Dendritic cell treated with granulocyte-macrophage colony-stimulating factor and Interleukin-4, amounts not matched to agents 40 ng/mL and 50 ng/mL, for 4 days (primary cell): ENCODE measurements at regions not wholly inside any gene's neighbourhood (a gene's known extent, or its start where the extent isn't known, plus 50 kb on each side); places are given as distances from the start of the nearest gene placed in this dataset.
A peak's percentile ranks its signal among the peaks of the same experiment; 100 is the strongest.
"Not testable (repeated sequence)": the region's sequence is repeated elsewhere in the genome, so short reads cannot be mapped to it uniquely, and the experiment has no call there.

Experiments used
- H3K27ac Mint-ChIP-seq: one replicate; pipeline ENCODE4 v1.8.0; 2022; ENCODE audit warnings: mild to moderate bottlenecking, mixed read lengths
- H3K27me3 Mint-ChIP-seq: one replicate; pipeline ENCODE4 v1.8.0; 2022; ENCODE audit warnings: mild to moderate bottlenecking, mixed read lengths
- H3K36me3 Mint-ChIP-seq: one replicate; pipeline ENCODE4 v1.8.0; 2022; ENCODE audit warnings: low read depth, mixed read lengths
- H3K4me1 Mint-ChIP-seq: one replicate; pipeline ENCODE4 v1.8.0; 2022; ENCODE audit warnings: low read depth, mixed read lengths
- H3K4me3 Mint-ChIP-seq: one replicate; pipeline ENCODE4 v1.8.0; 2022; ENCODE audit warnings: mild to moderate bottlenecking, moderate library complexity, mixed read lengths
- H3K9me3 Mint-ChIP-seq: one replicate; pipeline ENCODE4 v1.8.0; 2022; ENCODE audit warnings: mixed read lengths
- intact Hi-C: fragments of 100-400 bp; cut with micrococcal nuclease; formaldehyde crosslinking; loops from one replicate; pipeline ENCODE4 v1.15.0; 2022

- H3K27ac Mint-ChIP-seq: no peak overlapping the region
Observed at GRCh38 chr2:21234464-21235120, 110.8 kb downstream of the TDRD15 start.

GRCh38 chr2:21239749-21240148 is 116.0 kb downstream of the TDRD15 start:
- H3K4me1 Mint-ChIP-seq, H3K36me3 Mint-ChIP-seq, H3K4me3 Mint-ChIP-seq, intact Hi-C loops, H3K9me3 Mint-ChIP-seq, H3K27me3 Mint-ChIP-seq, H3K27ac Mint-ChIP-seq: not testable (repeated sequence)

More at GRCh38 chr2:21234464-21235120, 110.8 kb downstream of the TDRD15 start:
- intact Hi-C loops: no loop called here
- Mint-ChIP-seq H3K4me1 (peaks cover 22% of the 10 kb centered on the region), H3K4me3 (no peak overlapping the region), H3K27me3 (no peaks in the 10 kb centered on the region), H3K9me3 (no peaks in the 10 kb centered on the region), H3K36me3 (no peaks in the 10 kb centered on the region)

GRCh38 chr2:21244161-21244560 is 120.4 kb downstream of the TDRD15 start:
- Mint-ChIP-seq H3K27ac (no peak overlapping the region), H3K4me1 (no peaks in the 10 kb centered on the region), H3K27me3 (no peaks in the 10 kb centered on the region), H3K36me3 (no peaks in the 10 kb centered on the region), H3K4me3 (no peak overlapping the region), H3K9me3 (no peaks in the 10 kb centered on the region)
- intact Hi-C loops: no loop called here

- Mint-ChIP-seq H3K4me3 (no peak overlapping the region), H3K9me3 (no peaks in the 10 kb centered on the region), H3K27me3 (no peaks in the 10 kb centered on the region)
Observed at GRCh38 chr2:21245565-21245964, 121.8 kb downstream of the TDRD15 start.

GRCh38 chr2:21249367-21249766 is 125.6 kb downstream of the TDRD15 start:
- H3K4me1 Mint-ChIP-seq: peaks cover 11% of the 10 kb centered on the region
- intact Hi-C loops: no loop called here
- H3K27me3 Mint-ChIP-seq: no peaks in the 10 kb centered on the region
- no peak overlapping the region for H3K4me3 Mint-ChIP-seq
- H3K9me3 Mint-ChIP-seq: no peaks in the 10 kb centered on the region
- H3K36me3 Mint-ChIP-seq: no peaks in the 10 kb centered on the region
- H3K27ac Mint-ChIP-seq: no peak overlapping the region

More at GRCh38 chr2:21245565-21245964, 121.8 kb downstream of the TDRD15 start:
- intact Hi-C loops: no loop called here
- peaks cover 2% of the 10 kb centered on the region for H3K4me1 Mint-ChIP-seq
- H3K27ac Mint-ChIP-seq: no peak overlapping the region
- no peaks in the 10 kb centered on the region for H3K36me3 Mint-ChIP-seq

GRCh38 chr2:21250673-21251072 is 126.9 kb downstream of the TDRD15 start:
- Mint-ChIP-seq H3K4me1 (peaks cover 11% of the 10 kb centered on the region), H3K27me3 (no peaks in the 10 kb centered on the region), H3K9me3 (no peaks in the 10 kb centered on the region), H3K36me3 (no peaks in the 10 kb centered on the region), H3K27ac (no peak overlapping the region), H3K4me3 (no peak overlapping the region)
- intact Hi-C loops: no loop called here

- Mint-ChIP-seq H3K9me3 (no peaks in the 10 kb centered on the region), H3K27ac (no peak overlapping the region), H3K4me1 (peaks cover 18% of the 10 kb centered on the region), H3K27me3 (no peaks in the 10 kb centered on the region), H3K4me3 (no peak overlapping the region), H3K36me3 (no peaks in the 10 kb centered on the region)
- intact Hi-C loops: no loop called here
Observed at GRCh38 chr2:21251216-21251980, 127.6 kb downstream of the TDRD15 start.

- H3K4me1 Mint-ChIP-seq: peaks cover 25% of the 10 kb centered on the region
- H3K9me3 Mint-ChIP-seq: no peaks in the 10 kb centered on the region
- intact Hi-C loops: no loop called here
- no peak overlapping the region for H3K27ac Mint-ChIP-seq
- no peaks in the 10 kb centered on the region for H3K27me3 Mint-ChIP-seq
- H3K4me3 Mint-ChIP-seq: no peak overlapping the region
- H3K36me3 Mint-ChIP-seq: no peaks in the 10 kb centered on the region
Observed at GRCh38 chr2:21253311-21254027, 129.7 kb downstream of the TDRD15 start.

GRCh38 chr2:21254170-21254965 is 130.6 kb downstream of the TDRD15 start:
- no peak overlapping the region for H3K4me3 Mint-ChIP-seq
- intact Hi-C loops: no loop called here
- H3K27me3 Mint-ChIP-seq: no peaks in the 10 kb centered on the region
- no peak overlapping the region for H3K27ac Mint-ChIP-seq
- peaks cover 25% of the 10 kb centered on the region for H3K4me1 Mint-ChIP-seq
- H3K9me3 Mint-ChIP-seq: no peaks in the 10 kb centered on the region
- no peaks in the 10 kb centered on the region for H3K36me3 Mint-ChIP-seq

- Mint-ChIP-seq H3K4me3 (no peak overlapping the region), H3K27me3 (no peaks in the 10 kb centered on the region), H3K36me3 (no peaks in the 10 kb centered on the region), H3K9me3 (no peaks in the 10 kb centered on the region), H3K27ac (peak overlapping the region; percentile 66), H3K4me1 (peaks cover 19% of the 10 kb centered on the region)
- intact Hi-C loops: no loop called here
Observed at GRCh38 chr2:21256006-21256405, 132.2 kb downstream of the TDRD15 start.

GRCh38 chr2:21257621-21258020 is 133.9 kb downstream of the TDRD15 start:
- Mint-ChIP-seq H3K27ac (no peak overlapping the region), H3K4me3 (no peak overlapping the region), H3K4me1 (peaks cover 14% of the 10 kb centered on the region), H3K27me3 (no peaks in the 10 kb centered on the region), H3K36me3 (no peaks in the 10 kb centered on the region), H3K9me3 (no peaks in the 10 kb centered on the region)
- intact Hi-C loops: no loop called here

GRCh38 chr2:21258082-21258481 is 134.3 kb downstream of the TDRD15 start:
- Mint-ChIP-seq H3K36me3 (no peaks in the 10 kb centered on the region), H3K27ac (no peak overlapping the region), H3K4me1 (peaks cover 14% of the 10 kb centered on the region), H3K9me3 (no peaks in the 10 kb centered on the region), H3K27me3 (no peaks in the 10 kb centered on the region), H3K4me3 (no peak overlapping the region)
- intact Hi-C loops: no loop called here

GRCh38 chr2:21260311-21260710 is 136.5 kb downstream of the TDRD15 start:
- Mint-ChIP-seq H3K4me1 (peaks cover 14% of the 10 kb centered on the region), H3K27me3 (no peaks in the 10 kb centered on the region), H3K9me3 (no peaks in the 10 kb centered on the region), H3K27ac (no peak overlapping the region), H3K36me3 (no peaks in the 10 kb centered on the region), H3K4me3 (no peak overlapping the region)
- intact Hi-C loops: no loop called here

GRCh38 chr2:21261591-21261990 is 137.8 kb downstream of the TDRD15 start:
- H3K4me1 Mint-ChIP-seq: peaks cover 5% of the 10 kb centered on the region
- intact Hi-C loops: no loop called here
- H3K27me3 Mint-ChIP-seq: no peaks in the 10 kb centered on the region
- no peak overlapping the region for H3K4me3 Mint-ChIP-seq
- H3K27ac Mint-ChIP-seq: no peak overlapping the region
- H3K9me3 Mint-ChIP-seq: no peaks in the 10 kb centered on the region
- no peaks in the 10 kb centered on the region for H3K36me3 Mint-ChIP-seq
